Tibial nerve (tissue), 3 donors: ENCODE measurements at regions not wholly inside any gene's neighbourhood (a gene's known extent, or its start where the extent isn't known, plus 50 kb on each side); places are given as distances from the start of the nearest gene placed in this dataset.

Experiments used
- POLR2A ChIP-seq, 2 donors: fragments of 450-650 bp; IDR thresholded peaks; one replicate each; pipeline ENCODE4 v1.6.1; 2017; ENCODE audit warnings: antibody characterized with exemption in 2 of 2, mild to moderate bottlenecking in 2 of 2, moderate library complexity in 2 of 2
- TF ChIP-seq, protein P1 (sequence below), 5 experiments: fragments of 200-600 bp in 3 of 5; fragments of 450-650 bp in 2 of 5; sonication (generic) in 3 of 5; IDR thresholded peaks; one replicate each; pipeline ENCODE4 v1.5.1; 2016 to 2019; ENCODE audit warnings: antibody characterized with exemption in 5 of 5, mild to moderate bottlenecking in 3 of 5, moderate library complexity in 2 of 5

DNA sequence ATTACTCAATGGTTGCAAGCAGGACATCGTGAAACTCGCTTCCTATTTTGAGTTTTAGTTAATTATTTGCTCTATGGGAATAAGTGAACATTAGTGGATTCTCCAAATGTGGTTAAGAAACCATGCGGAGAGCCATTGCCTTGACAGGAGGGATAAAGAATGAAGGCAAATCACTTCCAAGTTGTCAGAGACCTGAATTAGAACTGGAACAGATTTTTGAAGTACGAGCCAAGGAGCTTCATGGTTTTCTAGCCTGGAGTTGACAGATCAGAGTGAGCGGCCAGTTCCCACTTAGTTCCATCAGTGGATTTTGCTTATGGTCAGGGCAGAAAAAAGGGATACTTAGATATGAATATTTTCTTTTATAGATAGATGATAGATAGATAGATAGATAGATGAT is 171.4 kb upstream of the CDH10 start:
- TF ChIP-seq, protein P1, sequence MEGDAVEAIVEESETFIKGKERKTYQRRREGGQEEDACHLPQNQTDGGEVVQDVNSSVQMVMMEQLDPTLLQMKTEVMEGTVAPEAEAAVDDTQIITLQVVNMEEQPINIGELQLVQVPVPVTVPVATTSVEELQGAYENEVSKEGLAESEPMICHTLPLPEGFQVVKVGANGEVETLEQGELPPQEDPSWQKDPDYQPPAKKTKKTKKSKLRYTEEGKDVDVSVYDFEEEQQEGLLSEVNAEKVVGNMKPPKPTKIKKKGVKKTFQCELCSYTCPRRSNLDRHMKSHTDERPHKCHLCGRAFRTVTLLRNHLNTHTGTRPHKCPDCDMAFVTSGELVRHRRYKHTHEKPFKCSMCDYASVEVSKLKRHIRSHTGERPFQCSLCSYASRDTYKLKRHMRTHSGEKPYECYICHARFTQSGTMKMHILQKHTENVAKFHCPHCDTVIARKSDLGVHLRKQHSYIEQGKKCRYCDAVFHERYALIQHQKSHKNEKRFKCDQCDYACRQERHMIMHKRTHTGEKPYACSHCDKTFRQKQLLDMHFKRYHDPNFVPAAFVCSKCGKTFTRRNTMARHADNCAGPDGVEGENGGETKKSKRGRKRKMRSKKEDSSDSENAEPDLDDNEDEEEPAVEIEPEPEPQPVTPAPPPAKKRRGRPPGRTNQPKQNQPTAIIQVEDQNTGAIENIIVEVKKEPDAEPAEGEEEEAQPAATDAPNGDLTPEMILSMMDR (IDR thresholded peaks at IDR 0.05): no peak
- TF ChIP-seq POLR2A (IDR thresholded peaks at IDR 0.05): no peak
